Mucosa of stomach (tissue), 1 donor: ENCODE measurements at regions not wholly inside any gene's neighbourhood (a gene's known extent, or its start where the extent isn't known, plus 50 kb on each side); places are given as distances from the start of the nearest gene placed in this dataset.
"Not testable (repeated sequence)": the region's sequence is repeated elsewhere in the genome, so short reads cannot be mapped to it uniquely, and the experiment has no call there.

Experiments
- H3K27me3 ChIP-seq: one replicate; pipeline ENCODE4 v1.7.0; 2013; ENCODE audit warnings: mild to moderate bottlenecking, low read length; ENCODE audit not compliant: control insufficient read depth, insufficient read depth
- H3K36me3 ChIP-seq: one replicate; pipeline ENCODE4 v1.7.0; 2013; ENCODE audit warnings: low read length; ENCODE audit not compliant: control insufficient read depth, insufficient read depth
- H3K4me1 ChIP-seq: one replicate; pipeline ENCODE4 v1.7.0; 2013; ENCODE audit warnings: mild to moderate bottlenecking, low read length; ENCODE audit not compliant: control insufficient read depth, insufficient read depth
- H3K4me3 ChIP-seq: one replicate; pipeline ENCODE4 v1.7.0; 2013; ENCODE audit warnings: low read length
- H3K9ac ChIP-seq: one replicate; pipeline ENCODE4 v1.7.0; 2013; ENCODE audit warnings: mild to moderate bottlenecking, low read length, moderate library complexity
- H3K9me3 ChIP-seq: one replicate; pipeline ENCODE4 v1.7.0; 2013; ENCODE audit warnings: mild to moderate bottlenecking, low read length, moderate library complexity; ENCODE audit not compliant: control insufficient read depth
- donor health status: Pancreatic carcinoma.

DNA sequence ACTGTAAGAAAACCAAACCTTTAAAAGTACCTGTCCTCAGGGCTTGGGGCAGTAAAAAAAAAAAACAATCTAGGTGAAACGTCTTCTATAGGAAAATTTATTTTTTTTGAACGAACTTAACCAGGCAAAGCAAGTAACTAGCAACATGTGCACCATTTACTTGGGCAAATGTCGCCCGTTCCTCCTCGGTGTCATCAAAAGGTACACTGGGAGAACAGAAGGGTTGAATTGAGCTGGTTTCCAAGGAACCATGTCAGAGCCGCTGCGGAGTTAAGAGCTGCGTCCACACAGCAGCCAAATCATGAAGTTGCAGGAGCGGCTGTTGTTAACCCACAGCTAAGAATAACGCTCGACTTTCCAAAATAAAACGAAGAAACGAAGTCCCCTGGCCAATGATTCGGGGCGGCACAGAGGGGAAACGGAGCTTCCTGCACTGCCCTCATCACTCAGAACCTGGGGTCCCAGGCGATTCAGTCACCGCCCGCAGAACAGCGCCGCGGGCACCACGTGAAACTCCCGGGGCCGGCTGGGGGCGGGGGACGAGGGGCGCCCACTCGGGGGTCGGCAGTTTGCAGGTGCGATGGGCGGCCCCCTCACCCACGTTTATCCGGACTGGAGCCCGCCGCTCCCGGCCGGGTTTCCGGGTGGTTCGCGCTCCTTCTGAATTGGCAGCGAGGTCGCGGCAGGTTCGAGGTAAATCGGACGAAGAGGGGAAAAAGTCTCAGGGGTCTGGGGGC, 53.6 kb upstream of the PLGLB1 start:
- H3K4me1 ChIP-seq, H3K27me3 ChIP-seq, H3K4me3 ChIP-seq, H3K9me3 ChIP-seq, H3K36me3 ChIP-seq: not testable (repeated sequence)
- H3K9ac ChIP-seq = peak overlapping the region; percentile 53

DNA sequence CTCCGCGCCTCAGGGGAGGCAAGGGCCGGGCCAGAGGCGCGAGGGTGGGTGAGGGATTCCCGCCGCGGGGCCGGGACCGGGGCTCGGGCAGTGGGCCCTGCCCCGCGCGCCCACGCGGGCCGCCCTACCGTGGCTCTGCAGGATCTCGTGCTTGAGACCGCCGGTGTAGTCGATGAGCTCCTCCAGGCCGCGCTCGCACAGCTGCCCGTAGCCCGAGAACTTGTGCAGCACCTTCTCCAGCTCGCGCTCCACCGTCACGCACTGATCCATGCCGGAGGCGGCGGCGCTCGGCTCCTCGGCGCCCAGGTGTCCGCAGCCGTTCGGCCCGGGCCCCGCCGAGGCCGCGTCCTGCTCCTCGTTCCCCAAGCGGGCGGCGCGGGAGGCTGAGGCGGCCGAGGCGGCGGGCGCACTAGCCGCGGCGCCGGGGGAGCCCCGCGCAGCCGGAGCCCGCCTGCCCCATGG, 54.2 kb upstream of the PLGLB1 start:
- peak overlapping the region; percentile 53 for H3K9ac ChIP-seq
- H3K4me1 ChIP-seq, H3K9me3 ChIP-seq, H3K36me3 ChIP-seq, H3K4me3 ChIP-seq, H3K27me3 ChIP-seq: not testable (repeated sequence)

DNA sequence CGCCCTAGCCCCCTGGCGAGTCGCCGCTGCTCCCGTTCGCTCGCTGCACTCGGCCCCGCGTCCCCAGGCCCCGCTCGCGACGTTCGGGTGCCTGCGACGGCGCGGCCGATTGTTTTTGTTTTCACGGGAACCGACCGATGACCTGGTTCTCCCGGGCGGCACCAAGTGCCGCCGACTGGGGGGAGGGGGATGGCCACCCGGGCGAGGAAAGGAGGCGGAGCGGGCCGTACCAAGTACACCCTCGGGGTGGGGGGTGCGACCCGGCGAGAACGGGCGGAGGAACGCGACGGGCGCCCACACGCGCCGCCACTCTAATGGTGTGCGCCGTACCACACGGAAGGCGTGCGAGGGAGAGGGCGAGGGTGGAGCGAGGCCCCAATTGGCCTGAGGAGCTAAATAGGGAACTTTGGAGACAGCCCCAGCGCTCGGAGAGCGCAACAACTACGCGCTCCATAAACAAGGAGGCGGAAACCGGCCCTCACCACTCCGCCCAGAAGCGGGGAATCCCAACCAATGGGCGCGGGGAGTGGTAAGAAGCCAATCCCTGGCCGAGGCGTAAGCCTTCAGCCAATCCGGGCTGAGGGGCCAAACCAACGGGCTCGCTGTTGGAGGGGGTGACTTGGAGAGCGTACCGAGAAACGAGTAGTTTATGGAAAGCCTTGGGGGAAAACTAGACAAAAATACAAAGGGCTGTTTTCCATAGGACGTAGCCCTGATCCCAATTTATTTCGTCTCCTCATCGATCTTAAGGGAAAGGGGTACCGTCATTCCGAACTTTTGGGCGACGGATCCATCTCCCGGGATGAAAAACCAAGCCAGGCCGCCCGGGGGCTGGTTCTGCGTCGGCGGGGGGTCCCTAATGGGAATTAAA, 54.8 kb upstream of the PLGLB1 start:
- peak overlapping the region; percentile 66 for H3K9ac ChIP-seq
- H3K36me3 ChIP-seq, H3K27me3 ChIP-seq, H3K9me3 ChIP-seq, H3K4me1 ChIP-seq: not testable (repeated sequence)
- peak overlapping the region; percentile 14 for H3K4me3 ChIP-seq

DNA sequence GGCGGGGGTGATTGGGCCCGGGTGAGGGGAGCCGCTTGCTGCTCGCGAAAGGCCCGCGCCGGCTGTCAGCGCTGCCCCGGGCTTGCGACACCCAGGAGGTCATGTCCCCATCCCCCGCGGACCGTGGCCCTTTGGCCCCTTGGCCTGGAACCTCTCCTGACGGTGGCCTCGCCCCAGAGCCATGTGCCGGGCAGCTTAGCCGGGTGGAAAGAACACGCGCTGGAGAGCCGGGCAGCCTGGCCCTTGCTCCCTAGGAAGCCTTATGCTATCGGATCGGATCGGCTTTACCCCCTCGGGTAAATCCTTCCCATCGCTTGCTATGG, 55.4 kb upstream of the PLGLB1 start:
- peak overlapping the region; percentile 14 for H3K4me3 ChIP-seq
- peak overlapping the region; percentile 66 for H3K9ac ChIP-seq
- not testable (repeated sequence) for H3K36me3 ChIP-seq, H3K9me3 ChIP-seq, H3K4me1 ChIP-seq, H3K27me3 ChIP-seq

DNA sequence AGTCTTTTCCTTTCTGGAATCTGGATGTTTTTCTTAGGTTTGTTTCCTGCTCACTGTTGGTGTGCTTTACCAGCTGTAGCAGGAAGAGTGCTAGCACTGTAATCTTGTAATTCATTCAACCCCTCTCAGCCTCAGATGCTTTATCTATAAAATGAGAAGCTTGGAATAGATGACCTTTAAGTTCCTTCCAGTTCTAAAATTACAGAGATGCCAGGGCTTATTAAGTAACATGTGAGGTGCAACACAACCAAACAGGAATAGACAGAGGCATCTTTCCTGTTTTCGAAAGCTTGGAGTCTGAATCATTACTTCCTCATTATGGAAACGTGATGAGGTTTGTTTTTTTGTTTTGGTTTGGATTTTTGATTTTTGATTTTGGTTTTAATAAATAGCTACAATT, 60.1 kb upstream of the PLGLB1 start:
- H3K4me3 ChIP-seq, H3K36me3 ChIP-seq, H3K27me3 ChIP-seq, H3K9ac ChIP-seq, H3K9me3 ChIP-seq, H3K4me1 ChIP-seq: not testable (repeated sequence)

DNA sequence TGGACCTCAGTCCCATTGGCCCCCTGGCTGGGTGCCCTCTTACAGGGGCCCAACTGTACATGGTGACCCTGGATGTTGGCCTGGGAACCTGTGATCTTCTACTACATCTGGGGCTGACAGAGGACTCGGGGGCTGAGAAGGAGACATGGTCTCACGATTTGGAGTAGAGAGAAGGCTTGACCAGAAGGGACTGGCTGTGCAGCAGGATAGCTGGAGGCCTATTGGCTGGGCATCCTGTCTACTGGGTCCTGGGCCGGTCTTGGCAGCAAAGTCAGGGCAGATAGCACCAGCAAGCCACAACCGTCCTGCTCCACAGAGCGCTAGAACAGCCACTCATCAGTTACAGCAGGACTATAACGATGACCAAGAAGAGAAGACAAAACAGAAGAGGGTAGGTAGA, 66.4 kb upstream of the PLGLB1 start:
- H3K9ac ChIP-seq, H3K4me3 ChIP-seq, H3K27me3 ChIP-seq: not testable (repeated sequence)

DNA sequence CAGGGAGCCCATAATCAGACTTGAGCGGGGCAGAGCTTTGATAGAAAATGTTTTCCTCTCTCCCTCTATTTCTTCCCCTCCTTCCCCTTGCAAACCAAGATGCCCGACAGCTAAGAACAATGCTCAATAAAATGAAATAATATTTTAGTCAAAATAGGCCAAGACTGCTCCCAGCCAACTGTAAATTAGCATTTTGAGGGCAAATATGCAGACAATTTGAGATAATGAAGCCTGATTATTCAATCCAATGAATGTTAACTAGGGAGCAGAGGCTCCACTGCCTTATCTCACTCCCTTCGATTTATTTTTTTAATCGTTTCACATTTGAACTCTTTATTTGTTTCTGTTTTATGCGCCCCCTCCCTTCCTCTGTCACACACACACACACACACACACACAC, 67.8 kb upstream of the PLGLB1 start:
- H3K4me1 ChIP-seq, H3K9me3 ChIP-seq, H3K9ac ChIP-seq, H3K27me3 ChIP-seq, H3K4me3 ChIP-seq, H3K36me3 ChIP-seq: not testable (repeated sequence)

More for the DNA sequence above, 66.4 kb upstream of the PLGLB1 start:
- H3K4me1 ChIP-seq, H3K9me3 ChIP-seq, H3K36me3 ChIP-seq: not testable (repeated sequence)

DNA sequence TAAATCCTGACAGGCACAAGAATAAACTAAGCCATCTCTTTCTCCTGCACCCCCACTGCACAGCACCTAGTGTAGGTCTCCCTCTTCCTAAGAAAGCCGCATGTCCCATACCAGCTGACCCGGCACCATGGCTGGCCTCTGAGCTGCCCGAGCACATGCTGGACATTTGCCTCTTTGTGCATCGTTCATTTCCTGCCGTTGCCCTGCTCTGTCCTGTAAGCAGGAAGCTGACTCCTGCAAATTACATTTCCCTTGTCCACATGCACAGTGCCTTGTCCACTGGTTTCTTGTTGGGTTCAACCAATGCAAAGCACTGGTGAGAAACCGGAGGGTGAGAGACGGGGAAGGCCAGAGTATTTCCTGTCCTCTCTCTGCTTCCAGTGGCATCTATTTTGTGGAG, 71.6 kb upstream of the PLGLB1 start:
- H3K27me3 ChIP-seq, H3K4me1 ChIP-seq, H3K4me3 ChIP-seq: not testable (repeated sequence)

DNA sequence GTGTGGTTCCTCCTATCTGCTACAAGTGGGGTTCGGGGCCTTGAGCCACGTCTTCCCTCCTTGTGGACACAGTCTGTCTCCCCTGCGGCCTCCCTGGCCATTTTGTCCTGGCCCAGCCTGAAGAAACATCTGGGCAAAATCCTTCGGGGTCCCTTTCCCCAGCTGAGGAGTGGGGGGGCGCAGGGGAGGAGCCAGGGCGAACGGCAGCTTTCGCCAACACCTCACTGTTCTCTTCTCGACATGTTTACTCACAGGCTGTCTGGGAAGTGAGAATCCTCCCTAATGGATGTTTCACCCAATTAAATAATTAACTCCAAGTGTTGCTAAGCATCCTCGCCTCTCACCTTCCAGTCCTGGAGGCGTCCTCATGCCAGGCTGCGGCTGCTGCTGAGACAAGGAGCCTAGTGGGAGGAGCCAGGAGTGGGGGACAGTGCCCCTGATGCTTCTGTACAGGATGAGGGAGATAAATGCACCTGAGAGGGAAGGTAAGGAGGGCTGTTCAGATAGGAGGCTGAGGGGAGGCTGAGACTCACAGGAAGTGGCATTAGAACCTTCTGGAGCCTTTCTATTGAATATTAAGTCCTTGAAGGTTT, 72.4 kb upstream of the PLGLB1 start:
- not testable (repeated sequence) for H3K27me3 ChIP-seq, H3K4me1 ChIP-seq, H3K9me3 ChIP-seq

More for the DNA sequence above, 71.6 kb upstream of the PLGLB1 start:
- H3K36me3 ChIP-seq, H3K9me3 ChIP-seq, H3K9ac ChIP-seq: not testable (repeated sequence)

DNA sequence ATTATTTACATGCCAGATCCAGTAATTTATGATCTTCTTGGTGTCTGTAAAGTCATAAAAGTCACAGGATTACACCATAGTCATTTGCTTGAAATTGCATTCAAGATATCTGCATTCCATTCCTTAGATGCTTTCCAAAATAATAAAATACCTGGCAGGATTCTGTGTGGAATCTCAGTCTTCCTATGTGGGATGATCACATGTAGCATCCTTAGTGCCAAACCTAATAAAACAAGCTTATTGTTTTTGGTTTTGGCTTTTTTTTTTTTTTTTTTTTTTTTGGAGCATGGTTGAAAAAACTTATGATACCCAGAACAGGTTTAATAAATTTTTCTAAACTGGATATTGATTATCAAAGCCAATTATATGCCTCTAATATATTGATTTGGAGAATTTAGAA, 74.2 kb upstream of the PLGLB1 start:
- not testable (repeated sequence) for H3K4me1 ChIP-seq, H3K9ac ChIP-seq, H3K4me3 ChIP-seq, H3K27me3 ChIP-seq, H3K36me3 ChIP-seq, H3K9me3 ChIP-seq

More for the DNA sequence above, 72.4 kb upstream of the PLGLB1 start:
- H3K9ac ChIP-seq, H3K4me3 ChIP-seq, H3K36me3 ChIP-seq: not testable (repeated sequence)

DNA sequence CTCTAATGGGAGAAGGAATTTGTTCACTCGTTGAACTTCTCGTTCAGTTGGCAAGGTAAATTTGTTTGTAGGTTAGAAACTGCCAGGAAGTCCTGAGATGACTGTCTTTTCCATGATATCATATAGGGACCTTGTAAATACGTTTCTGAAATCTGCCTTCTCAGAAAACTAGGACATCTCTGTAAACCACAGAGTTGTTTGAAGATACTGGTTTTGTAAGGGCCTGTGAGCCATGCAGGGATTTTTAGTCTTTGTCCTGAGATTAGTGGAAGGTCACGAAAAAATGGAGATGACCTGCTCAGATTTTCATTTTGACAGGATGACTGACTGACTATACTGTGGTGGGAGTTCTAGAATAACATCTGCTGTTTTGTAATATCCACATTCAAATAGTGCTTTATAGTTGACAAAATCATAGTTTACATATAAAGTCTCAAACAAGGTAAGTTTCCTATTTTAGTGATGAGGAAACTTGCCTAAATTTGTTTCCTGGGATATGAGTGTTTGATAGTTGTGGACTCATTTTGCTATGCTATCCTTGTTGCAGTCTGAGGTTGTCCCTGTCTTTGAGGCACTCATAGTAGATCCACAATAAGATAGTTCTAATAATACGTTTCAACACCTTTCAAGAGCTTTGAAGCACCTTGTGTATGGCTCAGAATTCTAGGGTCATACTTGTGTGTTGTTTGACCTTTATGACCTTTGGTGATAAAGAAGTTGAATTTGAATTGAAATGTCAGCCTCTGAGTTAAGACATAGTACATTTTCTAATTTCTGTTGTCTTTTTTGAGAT, 107.3 kb upstream of the PLGLB1 start:
- H3K36me3 ChIP-seq, H3K4me3 ChIP-seq, H3K9me3 ChIP-seq, H3K27me3 ChIP-seq, H3K9ac ChIP-seq, H3K4me1 ChIP-seq: not testable (repeated sequence)

DNA sequence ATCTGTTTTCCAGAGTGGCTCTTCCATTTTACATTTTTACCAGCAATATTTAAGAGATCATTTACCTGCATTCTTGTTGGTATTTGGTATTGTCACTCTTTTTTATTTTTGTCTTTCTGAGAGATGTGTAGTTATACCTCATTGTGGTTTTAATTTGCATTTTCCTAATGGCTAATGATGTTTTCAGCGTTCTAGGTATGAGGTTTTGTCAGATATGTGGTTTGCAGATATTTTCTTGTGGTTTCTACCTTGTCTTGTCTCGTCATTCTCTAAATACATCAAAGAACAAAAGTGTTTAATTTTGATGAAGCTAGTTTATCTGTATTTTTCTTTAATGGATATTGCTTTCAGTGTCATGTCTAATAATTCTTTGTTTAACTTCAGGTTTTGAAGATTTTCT, 110.9 kb upstream of the PLGLB1 start:
- not testable (repeated sequence) for H3K9ac ChIP-seq, H3K9me3 ChIP-seq, H3K36me3 ChIP-seq, H3K4me1 ChIP-seq, H3K27me3 ChIP-seq, H3K4me3 ChIP-seq
